IMR-90 (cell line): ENCODE measurements at regions not wholly inside any gene's neighbourhood (a gene's known extent, or its start where the extent isn't known, plus 50 kb on each side); places are given as distances from the start of the nearest gene placed in this dataset.

Source experiments
- ATAC-seq: fragments of 200-7000 bp; cut with Tn5 transposase; 2 replicates; pipeline ENCODE4 v1.9.1; 2020; ENCODE audit warnings: low read depth, mild to moderate bottlenecking, moderate library complexity
- BruUV-seq: library from RNA; stranded (reverse); fragments of 400-500 nt; replicated peaks from 2 replicates; lab custom pipeline; 2021; lab: Mats Ljungman, UMichigan
- CTCF ChIA-PET: fragments of 300-600 bp; formaldehyde crosslinking; extraction: SDS; loops from one replicate; lab custom pipeline; 2021; ENCODE audit warnings: antibody characterized with exemption; lab: Yijun Ruan, JAX
- POLR2A ChIA-PET: fragments of 300-600 bp; sonication (Branson Sonifier 250); formaldehyde crosslinking; loops from one replicate; lab custom pipeline; 2022; ENCODE audit warnings: antibody characterized with exemption; ENCODE audit not compliant: unreplicated experiment; lab: Charles Lee
- DNase-seq: peaks from one replicate; pipeline ENCODE4 v3.0.0; 2013
- H2AFZ ChIP-seq: replicated peaks from 2 replicates; pipeline ENCODE3; 2013; ENCODE audit warnings: low read length, mild to moderate bottlenecking; ENCODE audit not compliant: poor library complexity
- H2AK5ac ChIP-seq: 2 replicates; pipeline ENCODE4 v1.6.1; 2013; ENCODE audit warnings: low read depth, low read length, inconsistent platforms
- H2AK9ac ChIP-seq: replicated peaks from 2 replicates; pipeline ENCODE3; 2013; ENCODE audit warnings: mild to moderate bottlenecking, low read depth, low read length, moderate library complexity; ENCODE audit not compliant: poor library complexity
- H2BK120ac ChIP-seq: 2 replicates; pipeline ENCODE4 v1.6.1; 2013; ENCODE audit warnings: low read depth, low read length, inconsistent platforms
- H2BK15ac ChIP-seq: 3 replicates; pipeline ENCODE4 v1.6.1; 2013; ENCODE audit warnings: low read depth, low read length, inconsistent platforms
- H2BK20ac ChIP-seq: 2 replicates; pipeline ENCODE4 v1.6.1; 2013; ENCODE audit warnings: low read depth, mild to moderate bottlenecking, inconsistent platforms, low read length, moderate library complexity
- H2BK5ac ChIP-seq: 2 replicates; pipeline ENCODE4 v1.6.1; 2013; ENCODE audit warnings: mild to moderate bottlenecking, low read depth, low read length, inconsistent platforms; ENCODE audit not compliant: poor library complexity, severe bottlenecking
- H3K14ac ChIP-seq: replicated peaks from 2 replicates; pipeline ENCODE4 v1.6.1; 2013; ENCODE audit warnings: low read depth, low read length, inconsistent platforms
- H3K18ac ChIP-seq: 2 replicates; pipeline ENCODE4 v1.6.1; 2013; ENCODE audit warnings: low read depth, low read length, control low read depth
- H3K23ac ChIP-seq: 2 replicates; pipeline ENCODE4 v1.6.1; 2013; ENCODE audit warnings: low read depth, low read length, inconsistent platforms
- H3K27ac ChIP-seq: 2 replicates; pipeline ENCODE4 v1.5.1; 2013; ENCODE audit warnings: mild to moderate bottlenecking, control low read depth, low read length; ENCODE audit not compliant: insufficient read depth
- H3K27me3 ChIP-seq: 2 replicates; pipeline ENCODE4 v1.6.1; 2013; ENCODE audit warnings: low read length; ENCODE audit not compliant: control insufficient read depth, insufficient read depth
- H3K36me3 ChIP-seq: 2 replicates; pipeline ENCODE4 v1.6.1; 2013; ENCODE audit warnings: low read length, mixed read lengths; ENCODE audit not compliant: control insufficient read depth, insufficient read depth
- H3K4ac ChIP-seq: 2 replicates; pipeline ENCODE4 v1.6.1; 2013; ENCODE audit warnings: low read depth, low read length, inconsistent platforms
- H3K4me1 ChIP-seq: 2 replicates; pipeline ENCODE4 v1.6.1; 2013; ENCODE audit warnings: low read length, mixed read lengths; ENCODE audit not compliant: control insufficient read depth, insufficient read depth
- H3K4me2 ChIP-seq: 2 replicates; pipeline ENCODE4 v1.6.1; 2013; ENCODE audit warnings: low read depth, mild to moderate bottlenecking, control low read depth, low read length, moderate library complexity
- H3K4me3 ChIP-seq: 2 replicates; pipeline ENCODE4 v1.5.1; 2013; ENCODE audit warnings: low read depth, mild to moderate bottlenecking, control low read depth, low read length, moderate library complexity; ENCODE audit not compliant: insufficient read depth
- H3K56ac ChIP-seq: 2 replicates; pipeline ENCODE4 v1.6.1; 2013; ENCODE audit warnings: low read length, inconsistent platforms; ENCODE audit not compliant: insufficient read depth; ENCODE audit errors: extremely low read depth
- H3K79me1 ChIP-seq, 2 experiments: 2 replicates each; pipeline ENCODE4 v1.6.1; 2013; ENCODE audit warnings: low read length in 2 of 2, inconsistent platforms in 1 of 2, low read depth in 1 of 2
- H3K9ac ChIP-seq: 2 replicates; pipeline ENCODE4 v1.6.1; 2013; ENCODE audit warnings: low read depth, low read length, control low read depth
- H3K9me1 ChIP-seq: 2 replicates; pipeline ENCODE4 v1.6.1; 2013; ENCODE audit warnings: low read length, inconsistent platforms; ENCODE audit not compliant: insufficient read depth
- H3K9me3 ChIP-seq: 2 replicates; pipeline ENCODE4 v1.6.1; 2013; ENCODE audit warnings: low read length; ENCODE audit not compliant: control insufficient read depth, insufficient read depth
- H4K20me1 ChIP-seq: 2 replicates; pipeline ENCODE4 v1.6.1; 2013; ENCODE audit warnings: low read length, inconsistent platforms; ENCODE audit not compliant: insufficient read depth
- H4K5ac ChIP-seq: 2 replicates; pipeline ENCODE4 v1.6.1; 2013; ENCODE audit warnings: mild to moderate bottlenecking, low read depth, low read length, control low read depth
- H4K8ac ChIP-seq, 2 experiments: 2 replicates each; pipeline ENCODE4 v1.6.1; 2013; ENCODE audit warnings: low read depth in 2 of 2, low read length in 2 of 2, control low read depth in 1 of 2, inconsistent platforms in 1 of 2
- H4K91ac ChIP-seq: 2 replicates; pipeline ENCODE4 v1.6.1; 2013; ENCODE audit warnings: low read depth, low read length, inconsistent platforms; ENCODE audit not compliant: insufficient read depth
- BHLHE40 ChIP-seq: fragments of 150-350 bp; IDR thresholded peaks from 2 replicates; pipeline ENCODE4 v1.6.1; 2016; ENCODE audit warnings: mild to moderate bottlenecking, low read depth, low read length
- CEBPB ChIP-seq: IDR thresholded peaks from 2 replicates; pipeline ENCODE4 v1.6.1; 2012; ENCODE audit warnings: low read depth, low read length, improper control_type of control experiment
- CHD1 ChIP-seq: IDR thresholded peaks from 2 replicates; pipeline ENCODE4 v1.6.1; 2012; ENCODE audit warnings: low read depth, low read length, improper control_type of control experiment
- MAFK ChIP-seq: IDR thresholded peaks from 2 replicates; pipeline ENCODE4 v1.6.1; 2012; ENCODE audit warnings: low read depth, low read length, improper control_type of control experiment
- MAZ ChIP-seq: IDR thresholded peaks from 2 replicates; pipeline ENCODE4 v1.6.1; 2012; ENCODE audit warnings: low read depth, mild to moderate bottlenecking, low read length, improper control_type of control experiment, moderate library complexity, borderline replicate concordance
- MXI1 ChIP-seq: IDR thresholded peaks from 2 replicates; pipeline ENCODE4 v1.6.1; 2012; ENCODE audit warnings: low read depth, mild to moderate bottlenecking, low read length, moderate library complexity, borderline replicate concordance
- NFE2L2 ChIP-seq: fragments of 150-350 bp; IDR thresholded peaks from 2 replicates; pipeline ENCODE4 v1.6.1; 2016; ENCODE audit warnings: low read depth, mild to moderate bottlenecking, low read length
- POLR2A ChIP-seq: IDR thresholded peaks from 2 replicates; pipeline ENCODE4 v1.6.1; 2012; ENCODE audit warnings: mild to moderate bottlenecking, low read depth, low read length
- RAD21 ChIP-seq: IDR thresholded peaks from 2 replicates; pipeline ENCODE4 v1.6.1; 2012; ENCODE audit warnings: low read length, improper control_type of control experiment
- SMC3 ChIP-seq: fragments of 150-350 bp; IDR thresholded peaks from 2 replicates; pipeline ENCODE4 v1.6.1; 2016; ENCODE audit warnings: low read depth, mild to moderate bottlenecking, antibody characterized with exemption, low read length, moderate library complexity
- dilution Hi-C: fragments of 300-500 bp; cut with HindIII; formaldehyde crosslinking; loops from one replicate; pipeline ENCODE4 v1.14.3; 2018; ENCODE audit warnings: low sequenced_read_pairs; ENCODE audit not compliant: unreplicated experiment
- in situ Hi-C: fragments of 300-500 bp; cut with MboI; formaldehyde crosslinking; loops from 3 replicates; pipeline ENCODE4 v1.14.3; 2019; ENCODE audit warnings: low sequenced_read_pairs, inconsistent platforms, mixed read lengths
- intact Hi-C: fragments of 100-400 bp; cut with micrococcal nuclease; formaldehyde crosslinking; loops from 2 replicates; pipeline ENCODE4 v1.10.0; 2022
- TF ChIP-seq, protein P1 (sequence below): fragments of 150-350 bp; IDR thresholded peaks from 2 replicates; pipeline ENCODE4 v1.6.1; 2016; ENCODE audit warnings: low read depth, mild to moderate bottlenecking, low read length, moderate library complexity, borderline replicate concordance
- TF ChIP-seq, protein P2 (sequence below): fragments of 150-350 bp; IDR thresholded peaks from 2 replicates; pipeline ENCODE4 v1.6.1; 2017; ENCODE audit warnings: mild to moderate bottlenecking, antibody characterized with exemption, low read length, low read depth

DNA sequence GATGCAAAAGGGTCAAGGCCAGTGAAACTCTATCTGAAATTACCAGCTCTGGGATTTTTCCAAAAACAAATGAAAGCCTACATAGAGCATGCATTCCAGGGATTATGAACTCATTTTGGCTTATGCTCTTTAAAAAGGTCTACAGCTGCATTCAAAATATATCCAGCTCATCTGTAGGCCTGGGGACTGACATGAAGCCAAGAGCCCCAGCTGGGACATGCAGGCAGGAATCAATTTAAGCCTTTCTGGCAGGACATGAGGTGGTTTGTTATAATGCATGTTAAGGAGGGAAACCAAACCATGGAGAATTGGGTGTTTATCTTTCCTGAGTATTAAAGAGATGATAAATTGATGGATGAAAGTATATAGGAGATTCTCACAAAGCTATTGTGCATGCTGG is 164.5 kb downstream of the RBM43 start:
- Histone ChIP-seq H3K9ac (no peak overlapping the region), H3K79me1 (no peaks in the 10 kb centered on the region), H3K9me1 (no peaks in the 10 kb centered on the region), H3K56ac (no peak overlapping the region), H2AK9ac (no peak overlapping the region), H4K8ac (no peak overlapping the region), H4K5ac (no peak overlapping the region), H3K4me3 (no peak overlapping the region), H3K27me3 (0 out of 2 replicates have a peak, but pooled peaks cover 2% of the 10 kb centered on the region), H3K18ac (no peak overlapping the region; the same call in 1 of the 2 replicates), H2AK5ac (no peak overlapping the region), H3K14ac (no peak overlapping the region), H3K4me1 (no peaks in the 10 kb centered on the region), H3K23ac (no peak overlapping the region), H2BK15ac (no peak overlapping the region), H3K36me3 (no peaks in the 10 kb centered on the region), H2BK20ac (no peak overlapping the region), H3K9me3 (no peaks in the 10 kb centered on the region), H2BK120ac (no peak overlapping the region), H3K27ac (no peak overlapping the region), H4K20me1 (no peaks in the 10 kb centered on the region), H2AFZ (no peak overlapping the region), H4K91ac (no peak overlapping the region), H2BK5ac (no peak overlapping the region), H3K4me2 (no peak overlapping the region), H3K4ac (no peak overlapping the region)
- ChIA-PET CTCF (no interaction called here), POLR2A (no interaction called here)
- dilution Hi-C loops (no loop called here), intact Hi-C loops (no loop called here), in situ Hi-C loops (no loop called here)
- no TSS peak for BruUV-seq
- TF ChIP-seq, protein P1, sequence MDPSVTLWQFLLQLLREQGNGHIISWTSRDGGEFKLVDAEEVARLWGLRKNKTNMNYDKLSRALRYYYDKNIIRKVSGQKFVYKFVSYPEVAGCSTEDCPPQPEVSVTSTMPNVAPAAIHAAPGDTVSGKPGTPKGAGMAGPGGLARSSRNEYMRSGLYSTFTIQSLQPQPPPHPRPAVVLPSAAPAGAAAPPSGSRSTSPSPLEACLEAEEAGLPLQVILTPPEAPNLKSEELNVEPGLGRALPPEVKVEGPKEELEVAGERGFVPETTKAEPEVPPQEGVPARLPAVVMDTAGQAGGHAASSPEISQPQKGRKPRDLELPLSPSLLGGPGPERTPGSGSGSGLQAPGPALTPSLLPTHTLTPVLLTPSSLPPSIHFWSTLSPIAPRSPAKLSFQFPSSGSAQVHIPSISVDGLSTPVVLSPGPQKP, result no peak
- TF ChIP-seq CHD1, result no peak
- TF ChIP-seq RAD21, result no peak
- TF ChIP-seq BHLHE40, result no peak
- no peak for TF ChIP-seq MAFK
- no peak for TF ChIP-seq NFE2L2
- TF ChIP-seq, protein P2, sequence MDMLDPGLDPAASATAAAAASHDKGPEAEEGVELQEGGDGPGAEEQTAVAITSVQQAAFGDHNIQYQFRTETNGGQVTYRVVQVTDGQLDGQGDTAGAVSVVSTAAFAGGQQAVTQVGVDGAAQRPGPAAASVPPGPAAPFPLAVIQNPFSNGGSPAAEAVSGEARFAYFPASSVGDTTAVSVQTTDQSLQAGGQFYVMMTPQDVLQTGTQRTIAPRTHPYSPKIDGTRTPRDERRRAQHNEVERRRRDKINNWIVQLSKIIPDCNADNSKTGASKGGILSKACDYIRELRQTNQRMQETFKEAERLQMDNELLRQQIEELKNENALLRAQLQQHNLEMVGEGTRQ, result no peak
- no peak for TF ChIP-seq MXI1
- TF ChIP-seq MAZ, result no peak
- no peak for TF ChIP-seq POLR2A
- no peak for TF ChIP-seq CEBPB
- TF ChIP-seq SMC3, result no peak
- ATAC-seq (peak; percentile 56), DNase-seq (peak; percentile 44)
